Body of pancreas (tissue), 4 donors: ENCODE measurements at regions not wholly inside any gene's neighbourhood (a gene's known extent, or its start where the extent isn't known, plus 50 kb on each side); places are given as distances from the start of the nearest gene placed in this dataset.

Experiments used
- ATAC-seq: fragments of 150-250 bp; one replicate; pipeline ENCODE4 v1.9.1; 2016
- DNase-seq, 4 donors: peaks; one replicate each; pipeline ENCODE4 v3.0.0-alpha.2; 2019
- H3K27ac ChIP-seq, 4 donors: fragments of 200-600 bp; sonication (generic); 1 replicate in 3 of 4; 2 replicates in 1 of 4; pipeline versions ENCODE4 v1.5.1 to v1.6.1; 2016 to 2019; ENCODE audit warnings: mild to moderate bottlenecking in 1 of 4, mixed read lengths in 1 of 4, moderate library complexity in 1 of 4
- H3K27me3 ChIP-seq, 2 donors: fragments of 200-600 bp; sonication (generic); one replicate each; pipeline ENCODE4 v1.6.0; 2016; ENCODE audit warnings: mild to moderate bottlenecking in 1 of 2
- H3K36me3 ChIP-seq, 2 donors: fragments of 200-600 bp; sonication (generic); replicated peaks in 1 of 2; 2 replicates each; pipeline ENCODE4 v1.5.1; 2016; ENCODE audit warnings: low read depth in 2 of 2; ENCODE audit not compliant: insufficient read depth in 1 of 2
- H3K4me1 ChIP-seq: fragments of 200-600 bp; sonication (generic); one replicate; pipeline ENCODE4 v1.6.0; 2016
- H3K4me3 ChIP-seq, 2 donors: fragments of 200-600 bp; sonication (generic); 1 replicate in 1 of 2; 2 replicates in 1 of 2; pipeline ENCODE4 v1.5.1; 2016 to 2019
- H3K9me3 ChIP-seq, 3 donors: fragments of 200-600 bp; sonication (generic); 1 replicate in 2 of 3; 2 replicates in 1 of 3; pipeline ENCODE4 v1.5.1; 2016
- POLR2A ChIP-seq, 3 donors: fragments of 450-650 bp; IDR thresholded peaks; one replicate each; pipeline ENCODE4 v1.6.1; 2016; ENCODE audit warnings: antibody characterized with exemption in 3 of 3, mild to moderate bottlenecking in 2 of 3
- WGBS, 2 donors: methylation state at CpG; one replicate each; pipeline ENCODE4 v1.1.5; 2017; 5-methylcytosine and 5-hydroxymethylcytosine counted together
- intact Hi-C: fragments of 100-400 bp; cut with DNase I; formaldehyde crosslinking; loops from one replicate; pipeline ENCODE4 v1.15.1; 2023
- TF ChIP-seq, protein P1 (sequence below), 7 experiments: fragments of 450-650 bp in 4 of 7; fragments of 200-600 bp in 3 of 7; sonication (generic) in 3 of 7; IDR thresholded peaks; one replicate each; pipeline ENCODE4 v1.5.1; 2016 to 2019; ENCODE audit warnings: antibody characterized with exemption in 7 of 7

DNA sequence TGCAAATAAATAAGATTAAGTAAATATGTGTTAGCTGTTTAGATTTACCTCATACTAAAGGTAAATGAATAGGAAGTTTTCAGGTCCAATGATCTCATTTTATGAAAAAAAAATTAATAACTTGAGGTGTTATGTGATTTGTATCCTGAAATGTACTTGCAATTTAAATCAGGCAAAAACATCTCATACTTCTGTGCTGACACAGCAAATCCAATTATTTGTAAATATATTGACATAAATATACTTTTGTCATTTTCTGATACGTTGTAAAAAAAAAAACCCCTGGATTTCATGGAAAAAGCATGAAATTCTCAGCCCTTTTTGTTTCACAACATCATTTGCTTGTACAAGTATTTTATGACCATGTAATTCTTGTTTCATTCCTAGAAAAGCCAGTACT, 184.1 kb upstream of the NCAM2 start:
- Histone ChIP-seq H3K36me3 (no peaks in the 10 kb centered on the region), H3K4me1 (no peaks in the 10 kb centered on the region), H3K4me3 (no peak overlapping the region), H3K27me3 (no peaks in the 10 kb centered on the region), H3K9me3 (no peaks in the 10 kb centered on the region), H3K27ac (no peak overlapping the region)
- WGBS, 2 donors: 47 to 55% methylated on average over 1 of the region's 1 CpG
- TF ChIP-seq, protein P1, sequence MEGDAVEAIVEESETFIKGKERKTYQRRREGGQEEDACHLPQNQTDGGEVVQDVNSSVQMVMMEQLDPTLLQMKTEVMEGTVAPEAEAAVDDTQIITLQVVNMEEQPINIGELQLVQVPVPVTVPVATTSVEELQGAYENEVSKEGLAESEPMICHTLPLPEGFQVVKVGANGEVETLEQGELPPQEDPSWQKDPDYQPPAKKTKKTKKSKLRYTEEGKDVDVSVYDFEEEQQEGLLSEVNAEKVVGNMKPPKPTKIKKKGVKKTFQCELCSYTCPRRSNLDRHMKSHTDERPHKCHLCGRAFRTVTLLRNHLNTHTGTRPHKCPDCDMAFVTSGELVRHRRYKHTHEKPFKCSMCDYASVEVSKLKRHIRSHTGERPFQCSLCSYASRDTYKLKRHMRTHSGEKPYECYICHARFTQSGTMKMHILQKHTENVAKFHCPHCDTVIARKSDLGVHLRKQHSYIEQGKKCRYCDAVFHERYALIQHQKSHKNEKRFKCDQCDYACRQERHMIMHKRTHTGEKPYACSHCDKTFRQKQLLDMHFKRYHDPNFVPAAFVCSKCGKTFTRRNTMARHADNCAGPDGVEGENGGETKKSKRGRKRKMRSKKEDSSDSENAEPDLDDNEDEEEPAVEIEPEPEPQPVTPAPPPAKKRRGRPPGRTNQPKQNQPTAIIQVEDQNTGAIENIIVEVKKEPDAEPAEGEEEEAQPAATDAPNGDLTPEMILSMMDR (IDR thresholded peaks at IDR 0.05): no peak
- TF ChIP-seq POLR2A (IDR thresholded peaks at IDR 0.05): no peak
- no peak for DNase-seq
- ATAC-seq: no peak
- intact Hi-C loops: no loop called here

DNA sequence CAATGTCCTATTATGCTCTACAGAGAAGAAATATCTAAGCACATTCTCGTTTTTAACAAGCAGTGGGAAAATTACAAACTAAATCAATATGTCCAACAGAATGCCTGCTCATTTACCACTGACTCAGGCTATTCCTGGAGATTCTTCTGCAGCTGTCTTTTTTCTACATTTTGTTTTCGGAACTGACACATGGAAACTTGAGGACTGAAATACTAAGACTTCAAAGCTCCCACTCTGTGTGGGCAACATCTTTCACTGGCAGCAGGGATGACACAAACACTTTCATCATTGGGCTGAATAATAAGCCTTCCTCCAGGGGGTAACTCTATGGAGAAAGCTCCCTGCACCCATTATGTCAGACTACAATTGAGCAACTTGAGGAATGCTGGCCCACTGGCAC, 175.5 kb upstream of the NCAM2 start:
- Histone ChIP-seq H3K36me3 (no peaks in the 10 kb centered on the region), H3K4me1 (no peaks in the 10 kb centered on the region), H3K27ac (no peak overlapping the region), H3K4me3 (no peak overlapping the region), H3K9me3 (no peaks in the 10 kb centered on the region), H3K27me3 (no peaks in the 10 kb centered on the region)
- intact Hi-C loops: no loop called here
- TF ChIP-seq, protein P1 (IDR thresholded peaks at IDR 0.05): no peak
- TF ChIP-seq POLR2A (IDR thresholded peaks at IDR 0.05): no peak
- DNase-seq (no peak), ATAC-seq (no peak)
- 22 to 23% methylated on average over 2 of the region's 2 CpGs for WGBS, 2 donors

DNA sequence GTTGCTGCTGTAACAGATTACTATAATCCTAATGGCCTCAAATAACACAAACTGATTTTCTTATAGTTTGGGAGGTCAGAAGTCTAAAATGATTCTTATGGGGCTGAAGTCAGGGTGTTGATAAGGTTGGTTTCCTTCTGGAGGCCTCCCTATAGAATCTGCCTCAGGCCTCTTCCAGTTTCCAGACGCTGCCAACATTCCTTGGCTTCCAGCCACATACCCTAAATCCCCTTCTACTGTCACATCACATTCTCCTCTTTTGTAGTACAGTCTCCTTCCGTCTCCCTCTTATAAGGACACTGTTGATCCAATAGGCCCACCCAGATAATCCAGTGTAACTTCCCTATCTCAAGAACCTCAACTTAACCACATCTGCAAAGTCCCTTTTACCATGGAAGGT, 145.3 kb upstream of the NCAM2 start:
- H3K36me3 ChIP-seq: no peaks in the 10 kb centered on the region
- TF ChIP-seq POLR2A (IDR thresholded peaks at IDR 0.05): no peak
- TF ChIP-seq, protein P1 (IDR thresholded peaks at IDR 0.05): no peak
- H3K27me3 ChIP-seq: no peaks in the 10 kb centered on the region
- H3K4me1 ChIP-seq: no peaks in the 10 kb centered on the region
- no peak overlapping the region for H3K27ac ChIP-seq
- intact Hi-C loops: no loop called here
- DNase-seq: no peak
- H3K9me3 ChIP-seq: no peaks in the 10 kb centered on the region
- no peak for ATAC-seq
- WGBS, 2 donors: 48 to 59% methylated on average over 2 of the region's 2 CpGs
- no peak overlapping the region for H3K4me3 ChIP-seq

DNA sequence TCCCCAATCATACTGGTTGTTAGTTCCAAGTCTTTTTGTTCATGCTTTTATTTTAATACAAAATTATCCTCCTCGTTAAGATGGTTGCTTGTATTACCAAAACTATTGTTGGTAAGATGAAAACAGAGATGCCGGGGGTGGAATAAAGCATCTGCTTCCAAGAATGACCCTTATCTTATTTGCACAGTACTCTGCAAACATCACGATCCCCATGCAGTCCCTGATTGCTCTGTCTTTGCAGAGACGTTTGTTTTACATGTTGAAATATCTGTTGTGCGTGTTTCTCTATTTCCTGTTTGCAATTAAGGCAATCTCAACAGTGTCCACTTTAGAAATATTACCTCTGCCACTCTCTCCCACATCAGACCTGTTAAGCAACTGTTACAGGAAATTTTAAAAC, 141.3 kb upstream of the NCAM2 start:
- 4 to 8% methylated on average over 5 of the region's 5 CpGs for WGBS, 2 donors
- H3K27me3 ChIP-seq: no peaks in the 10 kb centered on the region
- no peaks in the 10 kb centered on the region for H3K4me1 ChIP-seq
- no peaks in the 10 kb centered on the region for H3K9me3 ChIP-seq
- H3K36me3 ChIP-seq: no peaks in the 10 kb centered on the region
- TF ChIP-seq POLR2A (IDR thresholded peaks at IDR 0.05): no peak
- TF ChIP-seq, protein P1 (IDR thresholded peaks at IDR 0.05): no peak
- H3K27ac ChIP-seq: no peak overlapping the region
- ATAC-seq (no peak), DNase-seq (no peak)
- no peak overlapping the region for H3K4me3 ChIP-seq
- intact Hi-C loops: no loop called here

DNA sequence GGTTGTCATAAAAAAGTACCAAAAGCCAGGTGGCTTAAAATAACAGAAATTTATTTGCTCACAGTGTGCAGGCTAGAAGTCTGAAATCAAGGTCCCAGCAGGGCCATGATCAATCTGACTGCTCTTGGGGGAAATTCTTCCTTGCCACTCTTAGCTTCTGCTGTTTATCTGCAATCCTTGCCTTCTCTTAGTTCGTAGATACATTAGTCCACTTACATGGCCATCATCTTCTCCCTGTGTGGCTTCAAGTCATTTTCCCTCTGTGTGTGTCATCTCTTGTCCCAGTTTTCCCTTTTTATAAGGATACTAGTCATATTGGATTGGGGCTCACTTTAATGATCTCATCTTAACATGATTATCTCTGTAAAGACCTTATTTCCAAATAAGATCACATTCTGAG, 124.0 kb upstream of the NCAM2 start:
- no peak for ATAC-seq
- Histone ChIP-seq H3K27me3 (no peaks in the 10 kb centered on the region), H3K36me3 (no peaks in the 10 kb centered on the region), H3K9me3 (no peaks in the 10 kb centered on the region), H3K27ac (no peak overlapping the region), H3K4me1 (no peaks in the 10 kb centered on the region), H3K4me3 (no peak overlapping the region)
- no peak for TF ChIP-seq POLR2A (IDR thresholded peaks at IDR 0.05)
- TF ChIP-seq, protein P1 (IDR thresholded peaks at IDR 0.05): no peak
- 52 to 54% methylated on average over 1 of the region's 1 CpG for WGBS, 2 donors
- no peak for DNase-seq
- intact Hi-C loops: no loop called here
